ENCODE measurements at regions not wholly inside any gene's neighbourhood (a gene's known extent, or its start where the extent isn't known, plus 50 kb on each side); places are given as distances from the start of the nearest gene placed in this dataset.

DNA sequence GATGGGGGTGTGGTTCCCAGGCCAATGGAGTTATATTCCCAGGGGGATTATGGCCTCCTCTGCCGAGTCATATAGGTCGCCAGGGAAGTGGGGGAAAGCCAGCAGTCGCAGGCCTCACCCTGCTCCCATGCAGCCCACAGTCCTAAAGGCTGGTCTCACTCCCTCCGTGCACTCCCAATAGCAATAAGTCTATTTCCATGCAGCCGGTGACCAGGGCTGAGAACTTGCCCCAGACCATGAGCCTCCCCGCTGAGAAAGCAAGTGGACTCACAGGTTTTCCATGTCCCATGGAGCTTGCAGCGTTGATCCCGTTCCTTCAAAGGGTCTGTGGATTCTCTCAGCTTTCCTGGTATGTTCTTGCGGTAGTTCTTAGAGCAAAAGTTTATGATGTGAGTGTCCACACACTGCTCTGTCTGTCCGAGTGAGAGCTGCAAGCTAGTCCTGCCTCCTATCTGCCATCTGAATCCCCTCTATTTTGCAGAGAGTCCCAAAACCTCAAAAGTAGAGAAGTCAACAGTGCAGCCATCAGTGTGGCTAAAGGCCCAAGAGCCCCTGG, 81.7 kb upstream of the TMPRSS2 start (continued):
- TF ChIP-seq TCF12 (IDR thresholded peaks at IDR 0.05; ENCODE audit: low read depth, low read length): no peak
- no peak for TF ChIP-seq POU5F1 (IDR thresholded peaks at IDR 0.05; ENCODE audit: low read depth, low read length)

Data from H1 (cell line).